NCI-H1092 treated with DMSO at 0.1 percent for 48 hours (cell line): ENCODE measurements at regions not wholly inside any gene's neighbourhood (a gene's known extent, or its start where the extent isn't known, plus 50 kb on each side); places are given as distances from the start of the nearest gene placed in this dataset.

Source experiments
- DNase-seq: peaks from one replicate; lab custom pipeline; 2025; lab: John Stamatoyannopoulos, UW

DNA sequence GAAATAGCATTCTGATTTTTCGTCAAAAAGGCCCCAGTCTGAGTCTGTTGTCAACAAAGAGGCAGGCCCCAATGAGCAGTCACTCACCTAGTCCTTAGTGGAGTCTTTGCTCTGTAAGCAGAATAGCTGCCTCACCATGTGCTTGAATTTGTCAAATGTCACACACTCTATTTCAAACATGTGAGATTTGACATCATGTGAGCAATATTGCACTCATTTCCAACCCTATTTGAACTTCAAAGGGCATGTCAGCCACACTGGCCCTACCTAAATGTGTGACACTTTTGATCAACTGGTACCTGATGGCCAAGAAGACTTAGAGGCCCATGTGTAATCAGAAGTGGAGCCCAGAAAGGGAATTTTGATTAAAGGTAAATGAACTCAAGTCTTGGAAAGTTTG is 59.4 kb upstream of the PLAC1 start:
- no peak for DNase-seq

- no peak for DNase-seq
Observed at GRCh38 chrX:134716620-134717012, 58.3 kb upstream of the PLAC1 start.

- peak; percentile 43 for DNase-seq
Observed at GRCh38 chrX:134715930-134716619, 57.8 kb upstream of the PLAC1 start.

GRCh38 chrX:134714633-134715110 is 56.4 kb upstream of the PLAC1 start:
- no peak for DNase-seq

DNA sequence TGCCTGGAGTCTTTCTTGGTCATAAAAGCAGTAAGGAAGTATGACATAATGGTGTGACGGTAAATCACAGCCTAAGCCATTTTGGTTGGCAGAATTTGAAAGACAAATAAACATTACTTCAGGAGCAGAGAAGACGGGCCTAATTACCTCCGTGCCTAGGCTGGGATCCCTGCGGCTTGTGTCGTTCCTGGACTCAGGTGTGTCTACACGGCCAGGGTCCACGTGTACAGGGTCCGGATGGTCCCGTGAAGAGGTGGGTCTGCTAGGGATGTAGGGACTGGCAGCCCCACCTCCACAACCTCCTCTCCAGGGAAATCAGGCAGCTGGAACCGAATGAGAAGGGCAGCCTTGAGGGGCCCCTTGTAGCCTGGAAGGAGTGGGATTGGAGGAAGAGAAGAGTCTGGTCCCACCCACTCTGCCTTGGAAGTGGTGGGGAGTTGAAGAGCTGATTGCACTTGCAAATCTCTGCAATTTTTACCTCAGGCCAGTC is 55.4 kb upstream of the PLAC1 start:
- no peak for DNase-seq

- DNase-seq = no peak
Observed at GRCh38 chrX:134712272-134712671, 54.0 kb upstream of the PLAC1 start.

- DNase-seq = no peak
Observed at GRCh38 chrX:134711135-134711921, 53.1 kb upstream of the PLAC1 start.
